Epithelial cell of esophagus (primary cell): ENCODE measurements at regions not wholly inside any gene's neighbourhood (a gene's known extent, or its start where the extent isn't known, plus 50 kb on each side); places are given as distances from the start of the nearest gene placed in this dataset.

ENCODE experiments used
- DNase-seq: peaks from one replicate; pipeline ENCODE4 v3.0.0; 2010; ENCODE audit warnings: low read depth
- H3K4me3 ChIP-seq: 2 replicates; pipeline ENCODE4 v1.5.1; 2011; ENCODE audit warnings: mild to moderate bottlenecking, low read length, control low read depth
- CTCF ChIP-seq: IDR thresholded peaks from 2 replicates; pipeline ENCODE4 v1.5.1; 2011; ENCODE audit warnings: low read depth, mild to moderate bottlenecking, low read length, control low read depth, inconsistent platforms; ENCODE audit not compliant: insufficient read depth; ENCODE audit errors: missing control alignments

GRCh38 chr17:54530398-54530797 is 370.3 kb upstream of the TOM1L1 start:
- no peak for TF ChIP-seq CTCF
- DNase-seq: no peak
- H3K4me3 ChIP-seq: no peak overlapping the region

- no peak for TF ChIP-seq CTCF
- no peak overlapping the region for H3K4me3 ChIP-seq
- DNase-seq: no peak
These were observed 364.3 kb upstream of the TOM1L1 start for GRCh38 chr17:54536306-54536705.

GRCh38 chr17:54537656-54538055 is 363.0 kb upstream of the TOM1L1 start:
- TF ChIP-seq CTCF: no peak
- no peak overlapping the region for H3K4me3 ChIP-seq

GRCh38 chr17:54544249-54544648 is 356.4 kb upstream of the TOM1L1 start:
- TF ChIP-seq CTCF: no peak
- H3K4me3 ChIP-seq: no peak overlapping the region
- no peak for DNase-seq

More at GRCh38 chr17:54537656-54538055, 363.0 kb upstream of the TOM1L1 start:
- no peak for DNase-seq

- TF ChIP-seq CTCF: no peak
- no peak for DNase-seq
- no peak overlapping the region for H3K4me3 ChIP-seq
These were observed 340.8 kb upstream of the TOM1L1 start for GRCh38 chr17:54559883-54560282.

GRCh38 chr17:54608634-54609155 is 292.0 kb upstream of the TOM1L1 start:
- TF ChIP-seq CTCF: no peak
- H3K4me3 ChIP-seq: no peak overlapping the region
- peak; percentile 57 for DNase-seq

GRCh38 chr17:54620399-54620978 is 280.2 kb upstream of the TOM1L1 start:
- H3K4me3 ChIP-seq: no peak overlapping the region
- DNase-seq: no peak
- no peak for TF ChIP-seq CTCF
